Activated CD4-positive, alpha-beta T cell treated with anti-CD3 and anti-CD28 coated beads, Interleukin-2, amount 50 U/mL, for 1 hour (primary cell): ENCODE measurements at regions not wholly inside any gene's neighbourhood (a gene's known extent, or its start where the extent isn't known, plus 50 kb on each side); places are given as distances from the start of the nearest gene placed in this dataset.
"Not testable (repeated sequence)": the region's sequence is repeated elsewhere in the genome, so short reads cannot be mapped to it uniquely, and the experiment has no call there.

Experiments
- DNase-seq: peaks from one replicate; pipeline ENCODE4 v3.0.0-alpha.2; 2020

- DNase-seq = no peak
Observed at GRCh38 chr6:113006494-113006893, 659.4 kb downstream of the RFPL4B start.

DNA sequence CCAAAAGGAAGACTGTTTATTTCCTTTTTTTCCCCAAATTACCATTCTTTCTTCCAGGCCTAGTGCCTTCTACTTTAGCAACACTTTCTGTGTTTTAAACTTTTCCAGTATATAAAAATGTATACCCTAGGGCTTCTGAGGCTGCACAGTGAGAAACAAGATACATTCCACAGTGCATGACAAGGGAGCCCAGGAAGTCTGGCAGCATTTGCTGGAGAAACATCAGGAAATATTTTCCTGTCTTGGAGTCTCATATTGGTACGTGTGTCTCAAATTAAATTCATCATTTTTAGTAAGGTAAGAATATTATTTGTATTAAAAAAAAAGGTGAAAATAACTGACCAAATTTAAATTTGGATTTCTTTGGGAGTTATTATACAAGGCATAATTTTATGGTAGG is 662.6 kb downstream of the RFPL4B start:
- no peak for DNase-seq

DNA sequence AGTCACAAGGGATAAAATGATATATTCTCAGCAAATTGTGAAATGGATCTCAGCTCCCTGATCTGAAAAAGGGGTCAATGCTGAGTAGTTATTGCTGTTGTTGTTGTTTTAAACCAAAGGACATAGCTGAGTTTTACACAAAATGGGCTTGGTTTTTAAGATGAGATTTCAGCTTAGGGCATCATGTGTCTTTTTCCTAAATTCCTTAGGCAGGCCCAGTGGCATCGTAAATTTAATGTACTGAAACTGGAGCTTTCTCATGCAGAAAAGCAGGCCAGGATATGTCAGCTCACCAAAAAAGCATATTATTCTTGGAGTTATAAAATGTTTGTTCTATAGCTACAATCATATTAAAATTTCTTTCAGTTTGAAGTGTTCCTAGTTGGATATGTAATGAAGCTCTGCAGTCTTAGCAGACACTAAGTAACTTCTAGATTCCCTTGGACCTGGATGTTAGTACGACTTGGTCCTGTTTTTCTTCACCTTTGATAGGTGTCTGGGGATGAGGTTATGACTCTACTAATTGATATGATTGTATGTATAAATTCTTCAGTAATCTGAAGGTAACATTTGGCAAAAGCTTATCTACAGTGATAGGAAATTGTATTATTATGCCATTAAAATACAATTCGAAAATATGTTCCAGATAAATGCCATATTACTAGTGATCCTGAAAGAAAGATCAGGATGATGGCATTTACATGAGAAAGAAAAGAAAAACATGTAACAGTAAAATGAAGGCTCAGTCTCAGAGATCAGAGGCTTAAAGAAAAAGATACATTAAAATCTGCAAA is 663.3 kb downstream of the RFPL4B start:
- no peak for DNase-seq

- DNase-seq = no peak
Observed at GRCh38 chr6:113011389-113011788, 664.3 kb downstream of the RFPL4B start.

DNA sequence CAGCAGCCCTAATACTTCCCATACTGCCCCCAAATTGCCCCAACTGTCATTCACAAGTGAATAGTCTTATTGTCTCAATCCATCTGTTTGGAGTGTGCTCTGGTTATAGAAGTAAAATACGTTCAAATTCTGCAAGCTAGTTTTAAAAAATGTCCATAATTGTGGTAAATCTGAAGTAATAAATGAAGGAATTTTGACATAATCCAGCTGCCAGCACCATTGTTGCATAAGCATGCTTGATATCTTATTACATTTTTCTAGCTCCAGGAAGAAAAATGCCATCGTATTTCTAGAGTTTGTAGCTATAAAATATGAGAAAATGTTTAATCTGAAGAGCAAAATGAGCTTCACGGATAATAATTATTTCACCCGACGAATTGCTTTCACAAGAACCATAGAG is 664.7 kb downstream of the RFPL4B start:
- DNase-seq = no peak

DNA sequence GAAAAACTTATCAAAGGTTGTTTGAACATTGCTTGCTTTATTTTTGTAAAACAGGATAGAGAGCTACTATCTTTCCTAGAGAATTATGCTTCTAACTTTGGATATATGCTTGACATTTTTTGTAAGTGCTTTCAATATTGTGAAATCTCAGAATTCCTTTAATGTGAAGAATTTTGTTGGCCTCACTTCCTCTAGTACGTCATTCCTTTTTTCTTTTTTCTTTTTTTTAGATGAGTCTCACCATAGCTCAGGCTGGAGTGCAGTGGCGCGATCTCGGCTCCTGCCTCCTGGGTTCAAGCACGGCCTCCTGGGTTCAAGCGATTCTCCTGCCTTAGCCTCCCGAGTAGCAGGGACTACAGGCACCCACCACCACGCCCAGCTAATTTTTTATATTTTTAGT is 668.1 kb downstream of the RFPL4B start:
- no peak for DNase-seq

GRCh38 chr6:113017353-113017752 is 670.2 kb downstream of the RFPL4B start:
- no peak for DNase-seq

GRCh38 chr6:113018351-113019151 is 671.4 kb downstream of the RFPL4B start:
- no peak for DNase-seq

DNA sequence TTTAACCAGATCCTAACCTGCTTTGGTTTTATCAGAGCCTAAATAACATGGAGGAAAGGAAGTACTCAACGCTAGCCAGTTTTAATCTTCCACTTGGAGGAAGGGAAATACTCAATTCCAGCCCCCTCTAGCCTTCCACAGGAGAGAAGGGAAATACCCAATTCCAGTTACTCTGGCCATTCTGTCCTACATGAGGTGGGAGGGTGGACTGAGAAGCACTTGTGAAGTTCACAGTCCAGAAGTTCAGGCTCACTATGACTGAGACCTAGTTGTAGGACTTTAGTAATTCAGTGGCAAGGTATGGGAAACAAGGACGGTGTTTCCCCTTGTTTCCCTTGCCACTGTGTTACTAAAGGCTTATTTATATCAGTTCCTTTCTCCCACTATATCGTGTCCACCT is 672.0 kb downstream of the RFPL4B start:
- no peak for DNase-seq

DNA sequence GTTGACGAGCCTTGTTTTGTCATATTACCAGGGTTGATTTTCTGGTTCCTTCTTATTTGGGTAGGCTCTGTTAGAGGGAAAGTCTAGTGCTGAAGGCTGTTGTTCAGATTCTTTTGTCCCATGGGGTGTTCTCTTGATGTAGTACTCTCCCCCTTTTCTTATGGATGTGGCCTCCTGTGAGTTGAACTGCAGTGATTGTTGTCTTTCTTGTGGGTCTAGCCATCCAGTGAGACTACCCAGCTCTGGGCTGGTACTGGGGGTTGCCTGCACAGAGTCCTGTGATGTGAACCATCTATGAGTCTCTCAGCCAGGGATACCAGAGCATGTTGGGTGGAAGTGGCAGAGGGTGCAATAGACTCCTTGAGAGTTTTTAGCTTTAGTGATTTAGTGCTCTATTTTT is 680.6 kb downstream of the RFPL4B start:
- no peak for DNase-seq

- DNase-seq = not testable (repeated sequence)
Observed at GRCh38 chr6:113029161-113029560, 682.0 kb downstream of the RFPL4B start.

DNA sequence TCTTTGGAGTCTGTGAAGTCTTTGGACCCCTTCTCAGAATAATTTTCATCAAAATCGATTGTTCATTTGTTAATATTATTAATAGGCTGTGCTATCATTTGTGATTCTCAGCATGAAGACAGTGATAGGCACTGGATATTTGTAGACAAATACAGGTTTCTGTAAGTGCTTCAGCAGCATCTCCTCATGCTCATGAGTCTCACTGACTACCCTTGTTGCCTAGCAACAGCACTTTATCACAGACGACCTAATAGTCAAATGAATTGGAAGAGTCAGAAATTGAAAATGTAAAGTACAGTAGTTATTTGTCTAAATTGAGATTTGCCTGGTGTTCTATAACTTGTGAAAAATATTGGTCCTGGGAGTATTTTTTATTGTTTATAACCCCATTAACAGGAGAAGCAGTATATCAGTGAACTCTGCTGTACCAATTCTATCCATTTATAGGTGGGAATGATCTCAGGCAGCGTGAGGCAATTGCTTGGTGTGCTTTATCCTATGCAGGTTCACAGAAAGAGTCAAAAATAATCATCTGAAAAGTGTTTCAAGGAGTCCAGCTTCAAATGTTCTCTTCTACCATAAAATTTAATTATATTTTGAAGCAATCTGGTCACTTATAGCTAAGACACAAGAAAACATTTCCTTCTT is 684.6 kb downstream of the RFPL4B start:
- DNase-seq = no peak

GRCh38 chr6:113039005-113039404 is 691.9 kb downstream of the RFPL4B start:
- no peak for DNase-seq

DNA sequence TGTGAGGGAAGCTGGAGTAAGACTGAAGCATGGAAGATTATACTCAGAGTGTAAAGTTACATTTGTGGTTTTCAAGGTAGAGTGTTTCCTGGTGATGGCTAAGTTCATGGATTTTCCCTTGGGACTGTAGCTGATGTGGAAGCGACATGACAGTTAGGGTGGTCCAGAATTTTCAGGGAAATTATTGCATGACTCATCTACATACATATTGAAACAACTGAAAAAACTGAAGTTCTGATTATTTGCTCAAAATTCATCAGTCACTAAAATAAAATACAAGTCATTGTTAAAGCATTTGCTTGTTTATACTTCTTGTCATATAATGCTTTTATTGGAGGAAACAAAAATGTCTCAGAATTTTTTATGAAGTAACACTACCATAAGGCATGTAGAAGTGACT is 700.0 kb downstream of the RFPL4B start:
- no peak for DNase-seq

- DNase-seq = no peak
Observed at GRCh38 chr6:113047932-113048331, 700.8 kb downstream of the RFPL4B start.

- DNase-seq = no peak
Observed at GRCh38 chr6:113048741-113049140, 701.6 kb downstream of the RFPL4B start.

- DNase-seq = no peak
Observed at GRCh38 chr6:113049190-113049589, 702.1 kb downstream of the RFPL4B start.

DNA sequence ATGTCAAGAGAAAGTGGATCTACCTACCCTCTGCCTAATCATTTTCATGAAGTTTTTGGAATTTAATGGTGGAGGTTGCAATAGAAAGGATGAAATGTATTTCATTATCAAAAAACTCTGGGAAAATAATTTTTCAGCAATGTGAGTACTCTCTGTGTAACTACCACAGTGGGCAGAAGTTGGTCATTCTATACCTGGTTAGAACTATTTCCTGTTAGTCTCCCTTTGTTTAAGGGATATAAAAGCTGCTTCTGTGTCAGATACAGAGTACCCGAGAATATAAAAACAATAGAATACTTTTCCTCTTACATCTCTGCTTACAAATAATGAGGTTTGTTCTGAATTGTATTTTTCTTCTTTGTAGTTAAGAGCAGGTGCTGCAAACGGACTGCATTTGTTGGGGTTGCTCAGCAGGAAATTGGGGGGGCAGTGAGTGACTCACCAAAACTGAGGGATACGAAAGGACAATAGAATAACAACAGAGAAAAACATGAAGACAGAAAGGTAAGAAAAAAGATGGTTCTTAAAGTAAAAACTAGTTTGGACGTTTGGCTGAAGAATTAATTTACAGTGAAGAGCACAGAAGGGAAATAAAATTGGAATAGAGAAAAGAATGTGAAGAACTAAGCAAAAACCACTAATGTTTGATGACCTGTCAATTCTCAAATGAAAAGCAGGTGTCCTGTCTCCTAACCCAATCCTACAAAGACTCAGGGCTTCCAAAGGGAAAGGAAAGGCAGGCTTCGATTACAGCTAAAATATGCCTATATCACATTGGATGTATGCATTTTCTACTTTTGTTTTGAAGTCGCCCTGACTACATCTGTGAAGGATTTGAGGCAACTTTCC is 703.1 kb downstream of the RFPL4B start:
- DNase-seq = no peak

DNA sequence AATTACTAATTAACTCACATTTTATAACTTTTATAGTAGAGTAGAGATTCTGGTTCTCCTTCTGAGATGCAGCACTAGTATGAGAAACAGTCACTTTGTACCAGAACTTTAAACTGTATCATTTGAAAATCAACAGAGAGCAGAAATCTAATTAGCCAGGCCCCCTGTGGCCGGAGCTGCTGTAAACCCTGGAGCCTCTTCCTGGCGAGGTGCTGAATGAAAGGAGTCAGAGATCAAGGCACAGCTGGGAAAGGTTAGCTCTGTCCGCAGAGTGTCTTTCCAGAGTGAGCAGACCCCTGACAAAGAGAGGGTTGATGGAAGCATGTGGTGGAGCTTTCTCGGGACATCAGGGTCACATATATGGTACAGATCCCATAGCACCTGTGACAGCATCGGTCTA is 703.8 kb downstream of the RFPL4B start:
- DNase-seq = no peak

DNA sequence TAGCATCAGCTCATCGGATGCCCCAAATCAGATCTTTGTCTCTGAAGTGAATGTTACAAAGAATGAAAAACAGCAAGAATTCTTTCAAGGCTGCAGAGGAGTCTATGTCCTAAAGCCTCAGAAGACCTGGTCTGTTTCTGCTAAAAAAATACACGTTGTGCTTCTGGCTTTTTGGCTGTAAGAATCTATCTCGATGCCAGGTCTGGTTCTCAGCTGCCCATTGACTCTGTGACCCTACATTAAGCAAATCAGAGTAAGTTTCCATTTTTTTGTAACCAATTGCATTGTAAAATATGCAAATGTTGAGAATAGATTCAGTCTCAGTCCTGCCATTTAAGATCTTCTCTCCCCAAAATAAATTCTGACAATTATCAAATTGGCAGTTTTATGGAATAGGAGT is 705.4 kb downstream of the RFPL4B start:
- DNase-seq = no peak

GRCh38 chr6:113055061-113055460 is 707.9 kb downstream of the RFPL4B start:
- no peak for DNase-seq

DNA sequence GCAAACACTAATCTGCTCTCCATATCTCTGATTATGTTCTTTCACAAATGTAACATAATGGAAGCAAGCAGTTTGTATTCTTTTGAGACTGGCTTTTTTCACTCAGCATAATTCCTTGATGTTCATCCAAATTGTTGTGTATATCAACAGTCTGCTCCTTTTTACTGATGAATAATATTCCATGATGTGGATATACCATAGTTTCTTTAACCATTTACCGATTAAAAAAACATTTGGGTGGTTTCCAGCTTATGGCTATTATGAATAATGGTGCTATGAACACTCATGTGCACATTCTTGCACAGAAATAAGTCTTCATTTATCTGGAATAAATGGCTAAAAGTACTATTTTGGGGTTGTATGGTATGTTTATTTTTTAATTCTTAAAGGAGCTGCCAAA is 708.9 kb downstream of the RFPL4B start:
- no peak for DNase-seq

DNA sequence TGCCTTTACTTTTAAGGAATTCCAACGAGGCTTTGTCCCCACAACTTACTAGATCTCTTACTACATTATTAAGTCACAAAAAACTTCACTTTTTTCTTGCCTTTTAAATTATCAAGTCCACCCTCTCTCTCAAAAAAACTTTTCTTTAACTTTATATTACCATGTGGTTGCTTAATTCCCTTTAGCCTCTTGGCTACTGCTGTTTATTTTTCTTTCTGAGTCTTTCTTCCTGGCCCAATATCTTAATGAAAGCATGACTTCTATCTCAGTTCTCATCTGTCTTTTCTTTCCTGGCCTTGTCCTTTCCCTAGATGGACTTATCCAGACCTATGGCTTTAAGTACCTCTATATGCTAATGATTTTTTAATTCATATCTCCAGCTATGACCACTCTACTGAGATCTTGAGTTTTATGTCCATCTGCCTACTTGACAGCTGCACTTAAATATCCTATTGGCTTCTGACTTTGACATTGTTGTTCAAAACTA is 710.5 kb downstream of the RFPL4B start:
- no peak for DNase-seq
